T follicular helper cell (primary cell): ENCODE measurements at regions not wholly inside any gene's neighbourhood (a gene's known extent, or its start where the extent isn't known, plus 50 kb on each side); places are given as distances from the start of the nearest gene placed in this dataset.
"Not testable (repeated sequence)": the region's sequence is repeated elsewhere in the genome, so short reads cannot be mapped to it uniquely, and the experiment has no call there.

ENCODE experiments used
- DNase-seq: peaks from one replicate; pipeline ENCODE4 v3.0.0-alpha.2; 2020; ENCODE audit warnings: low read depth

DNA sequence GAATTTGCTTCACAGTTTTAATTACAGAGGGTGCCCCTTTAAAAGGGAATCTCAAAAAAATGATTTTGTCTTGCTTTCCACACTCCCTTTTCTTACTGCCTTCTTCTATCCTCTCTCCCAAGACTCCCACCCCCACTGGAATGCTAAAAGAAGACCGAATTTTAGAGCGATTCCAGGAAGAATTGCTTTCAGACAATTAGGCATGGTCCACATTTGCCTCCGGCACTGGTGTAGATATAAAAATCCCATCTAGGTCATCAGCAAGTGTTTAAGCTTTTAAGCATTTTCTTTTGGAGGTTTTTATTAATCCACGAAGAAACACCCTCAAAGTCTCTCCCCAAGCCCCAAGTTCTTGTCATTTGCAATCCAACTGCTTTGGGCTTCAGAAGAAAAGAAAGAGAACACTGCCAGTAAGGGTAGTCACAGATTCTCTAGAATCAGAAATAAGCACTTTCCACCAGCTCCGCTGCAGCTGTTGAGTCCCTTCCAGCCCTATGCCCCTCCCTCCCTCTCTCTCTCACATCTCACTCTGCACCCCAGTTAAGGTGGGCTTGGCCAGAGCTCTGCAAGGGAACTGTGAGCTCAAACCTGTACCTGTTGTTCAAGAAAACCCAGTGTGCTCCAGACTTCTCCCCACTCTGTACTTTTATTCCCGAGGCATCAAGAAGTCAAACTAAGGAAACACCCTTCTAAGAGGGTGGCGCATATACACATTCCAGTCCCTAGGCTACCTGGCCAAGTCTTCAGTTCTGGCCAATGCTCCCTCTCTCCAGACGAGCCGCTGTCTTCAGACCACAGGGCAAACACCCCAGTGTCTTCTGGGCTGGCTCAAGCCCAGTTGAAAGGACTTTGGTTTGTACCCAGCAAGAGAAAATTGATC lies 170.2 kb downstream of the RGS9 start:
- no peak for DNase-seq

DNA sequence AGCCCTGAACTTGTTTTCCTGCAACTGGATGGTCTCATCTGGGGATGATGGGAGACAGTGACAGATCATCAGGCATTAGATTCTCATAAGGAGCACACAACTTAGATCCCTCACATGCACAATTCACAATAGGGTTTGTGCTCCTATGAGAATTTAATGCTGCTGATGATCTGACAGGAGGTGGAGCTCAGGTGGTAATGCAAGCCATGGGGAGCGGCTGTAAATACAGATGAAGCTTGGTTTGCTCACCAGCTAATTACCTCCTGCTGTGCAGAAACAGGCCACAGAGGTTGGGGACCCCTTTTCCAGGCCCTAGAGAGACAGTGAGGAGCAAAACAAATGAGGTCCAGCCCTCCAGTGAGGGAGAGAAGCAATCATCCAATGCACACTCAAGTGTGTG lies 168.6 kb downstream of the RGS9 start:
- no peak for DNase-seq

DNA sequence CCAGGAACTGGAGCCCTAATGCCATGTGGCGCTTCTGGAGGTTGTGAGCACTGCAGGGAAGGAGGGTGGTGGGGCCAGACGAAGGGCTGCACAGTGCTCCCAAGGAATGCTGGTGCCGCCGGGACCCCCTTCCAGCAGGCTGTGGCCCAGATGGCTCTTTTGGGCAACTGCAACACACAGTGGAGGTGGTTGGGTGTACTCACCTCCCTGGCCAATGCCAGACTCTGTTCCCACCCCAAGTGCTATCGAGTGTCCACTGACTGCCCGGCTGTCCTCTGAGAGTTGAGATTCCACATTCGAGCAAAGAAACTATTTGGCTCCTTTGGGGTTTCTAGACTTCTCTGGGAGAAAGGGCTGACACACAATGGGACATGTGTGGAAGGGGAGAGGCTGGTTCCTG lies 167.9 kb downstream of the RGS9 start:
- no peak for DNase-seq

DNA sequence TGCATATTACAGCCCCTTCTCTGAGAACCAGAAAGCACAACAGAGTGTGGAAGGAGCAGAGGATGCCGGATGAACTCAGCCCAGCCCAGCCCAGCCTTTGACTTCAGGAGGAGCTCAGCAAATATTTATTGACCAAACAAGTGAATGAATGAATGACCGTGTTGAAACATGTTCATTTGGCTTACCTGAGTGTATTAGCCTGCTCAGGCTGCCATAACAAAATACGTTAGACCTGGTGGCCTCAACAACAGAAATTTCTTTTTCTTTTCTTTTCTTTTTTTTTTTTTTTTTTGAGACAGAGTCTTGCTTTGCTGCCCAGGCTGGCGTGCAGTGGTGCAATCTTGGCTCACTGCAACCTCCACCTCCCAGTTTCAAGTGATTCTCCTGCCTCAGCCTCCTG lies 164.7 kb downstream of the RGS9 start:
- not testable (repeated sequence) for DNase-seq

DNA sequence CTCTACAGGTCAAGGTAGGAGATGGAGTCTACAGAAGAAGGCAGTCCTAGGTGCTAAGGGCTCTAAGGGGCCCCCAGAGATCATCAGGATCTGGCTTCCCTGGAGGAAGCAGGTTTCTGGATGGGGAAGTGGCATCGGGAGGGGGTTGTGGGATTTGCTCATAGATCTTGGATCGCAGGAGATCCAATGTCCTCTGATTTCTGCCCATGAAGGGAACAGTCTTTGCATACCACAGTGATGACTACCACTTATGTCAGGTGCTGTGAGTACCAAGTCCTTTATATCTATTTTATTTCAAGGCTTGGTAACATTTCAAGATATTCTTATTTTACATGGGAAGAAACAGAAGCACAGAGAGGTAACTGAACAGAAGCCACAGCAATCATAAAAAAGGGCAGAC lies 164.0 kb downstream of the RGS9 start:
- no peak for DNase-seq

DNA sequence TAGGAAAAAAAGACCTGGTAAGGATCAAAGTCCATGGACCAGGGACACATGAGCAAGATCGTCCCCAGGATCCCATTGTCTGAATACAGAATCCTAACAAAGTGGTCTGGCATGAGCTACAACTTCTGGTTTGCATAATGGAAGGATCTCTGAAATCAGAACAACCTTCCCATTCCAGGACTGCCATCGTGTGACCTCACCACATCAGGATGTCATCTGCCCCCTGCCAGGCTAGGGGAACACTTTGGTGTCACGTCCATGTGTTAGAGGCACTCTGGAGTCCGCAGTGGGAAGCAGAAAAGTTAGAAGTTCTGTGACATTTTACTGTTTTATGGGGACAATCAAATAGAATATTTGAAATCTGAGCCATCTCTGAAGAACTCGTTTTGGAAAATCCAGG lies 160.7 kb downstream of the RGS9 start:
- no peak for DNase-seq

DNA sequence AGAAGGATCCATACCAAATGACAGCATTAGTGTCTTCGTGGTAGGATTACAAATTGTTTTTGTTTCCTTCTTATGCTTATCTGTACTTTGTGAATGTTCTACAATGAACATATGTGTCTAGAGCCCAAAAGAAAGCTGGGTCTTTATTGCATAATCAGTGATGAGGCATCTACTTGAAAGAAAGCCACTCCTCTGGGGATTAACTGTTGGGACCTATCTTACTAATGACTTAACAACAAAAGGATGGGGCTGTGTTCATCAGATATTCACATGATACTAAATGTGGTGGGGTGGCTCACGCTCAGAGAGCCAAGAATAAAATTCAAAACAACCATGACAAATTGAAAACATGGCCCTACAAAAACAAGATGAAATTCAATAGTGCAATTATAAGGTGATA lies 160.2 kb downstream of the RGS9 start:
- DNase-seq = no peak

DNA sequence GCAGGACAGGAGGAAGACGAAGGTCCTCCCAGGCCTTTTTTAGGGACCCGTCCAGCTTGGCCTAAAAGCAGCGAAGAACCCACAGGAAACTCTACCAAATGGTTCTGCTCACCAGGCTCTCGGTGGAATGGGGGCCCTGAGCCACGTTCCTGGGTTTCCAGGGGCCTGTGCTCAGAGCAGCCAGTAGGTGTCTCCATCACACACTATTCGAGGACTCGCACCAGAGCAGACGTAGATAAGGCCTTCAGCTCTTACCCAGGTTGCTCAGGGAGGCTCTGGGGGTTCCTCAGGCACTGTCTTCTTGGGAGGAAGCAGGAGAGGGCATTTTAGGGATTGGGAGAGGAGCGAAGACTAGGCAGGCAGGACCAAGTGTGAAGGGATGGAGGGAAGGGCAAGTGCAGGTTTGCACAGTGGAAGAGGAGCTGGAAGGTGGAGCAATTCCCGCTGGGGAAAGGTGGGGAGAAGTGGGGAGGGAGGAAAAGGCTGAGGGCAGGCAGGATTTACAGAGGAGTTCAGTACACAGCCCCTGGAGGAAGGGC lies 157.1 kb downstream of the RGS9 start:
- DNase-seq = peak; percentile 33

DNA sequence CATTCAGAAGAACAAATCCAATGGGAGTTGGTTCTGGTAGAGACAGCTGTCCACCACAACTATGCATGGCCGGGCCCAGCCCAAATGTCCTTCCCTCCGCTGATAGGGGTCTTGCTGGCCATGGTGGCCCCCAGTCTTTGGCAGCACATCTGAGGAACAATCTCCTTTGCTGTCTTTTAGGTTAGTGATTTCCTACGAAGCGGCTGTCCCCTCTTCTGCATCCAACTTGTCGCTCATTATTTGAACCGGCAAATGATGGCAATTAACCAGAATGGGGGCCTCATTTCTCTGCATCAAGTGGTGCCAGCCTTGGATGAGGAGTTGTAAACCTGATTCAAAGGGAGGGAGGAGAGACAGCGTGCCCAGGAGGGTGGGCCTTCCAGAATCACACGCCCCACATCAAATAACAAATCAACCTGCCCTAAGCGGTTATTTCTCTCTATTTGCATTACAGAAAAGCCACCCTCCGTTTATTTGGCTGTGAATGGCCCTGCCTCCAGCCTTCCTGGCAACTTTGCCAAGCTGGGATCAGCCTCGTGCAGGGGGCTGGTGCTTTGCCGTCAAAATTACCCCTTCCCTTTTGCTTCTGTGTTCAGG lies 156.5 kb downstream of the RGS9 start:
- no peak for DNase-seq

DNA sequence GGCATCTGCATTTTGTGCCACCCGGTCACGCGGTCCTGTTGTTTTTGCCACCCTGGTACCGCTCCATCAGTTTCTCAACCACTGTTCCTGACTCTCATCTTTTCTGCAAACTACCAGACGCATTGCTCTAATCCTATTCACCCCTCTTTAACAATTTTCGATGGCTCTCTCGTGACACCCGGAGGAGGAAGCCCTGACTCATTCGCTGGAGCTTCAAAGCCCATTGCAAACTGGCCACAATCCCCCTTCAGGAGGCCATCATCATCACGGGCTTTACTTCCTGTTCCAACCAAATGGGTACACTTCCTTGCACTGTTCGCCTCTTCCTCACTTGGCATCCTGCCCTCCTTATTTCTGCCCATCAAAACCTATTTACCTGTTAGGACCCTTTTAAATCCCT lies 155.3 kb downstream of the RGS9 start:
- no peak for DNase-seq

DNA sequence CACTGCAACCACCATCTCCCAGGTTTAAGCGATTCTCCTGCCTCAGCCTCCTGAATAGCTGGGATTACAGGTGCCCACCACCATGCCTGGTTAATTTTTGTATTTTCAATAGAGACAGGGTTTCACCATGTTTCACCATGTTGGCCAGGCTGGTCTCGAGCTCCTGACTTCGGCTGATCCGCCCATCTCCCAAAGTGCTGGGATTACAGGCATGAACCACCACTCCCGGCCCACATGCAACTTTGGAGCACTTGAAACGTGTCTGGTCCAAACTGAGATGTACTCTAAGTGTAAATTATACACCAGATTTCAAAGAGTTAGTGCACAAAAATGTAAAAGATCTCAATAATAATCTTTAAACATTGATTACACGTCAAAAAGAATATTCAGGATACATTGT lies 154.1 kb downstream of the RGS9 start:
- not testable (repeated sequence) for DNase-seq

DNA sequence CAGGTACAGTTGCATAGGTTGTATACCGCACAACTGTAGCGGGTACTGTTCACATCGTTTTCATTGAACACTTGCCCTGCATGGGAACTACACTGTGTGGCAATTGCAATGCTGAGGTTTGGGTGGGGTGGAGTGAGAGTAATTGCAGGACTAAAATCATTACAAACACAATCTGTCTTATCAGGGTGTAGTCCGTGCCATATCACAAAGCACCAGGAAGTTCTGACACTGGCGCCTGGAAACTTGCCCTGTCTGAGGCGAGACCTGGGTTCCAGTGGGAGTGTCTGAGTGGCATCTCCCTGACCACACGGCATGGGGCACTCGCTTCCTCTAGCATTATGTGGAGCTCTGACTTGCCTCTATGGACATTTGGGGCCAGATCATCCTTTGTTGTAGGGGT lies 153.4 kb downstream of the RGS9 start:
- no peak for DNase-seq

DNA sequence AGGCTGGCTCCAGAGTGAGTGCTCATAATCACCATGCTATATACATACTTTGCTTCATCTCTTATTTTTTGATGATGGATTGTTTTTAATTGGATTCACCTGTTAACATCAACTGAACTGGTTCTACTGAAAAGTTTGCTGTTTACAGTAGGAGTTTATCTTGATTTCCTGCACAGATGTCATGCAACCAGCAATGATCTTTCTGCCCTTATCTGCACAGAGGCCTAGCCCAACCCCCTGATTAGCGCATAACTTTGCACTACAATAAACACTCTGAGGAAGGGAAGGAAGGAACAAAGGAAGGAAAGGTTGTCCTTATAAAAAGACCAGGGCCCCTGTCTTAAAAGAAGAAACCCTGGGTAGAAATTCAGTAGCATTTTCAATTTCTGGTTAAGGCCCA lies 152.9 kb downstream of the RGS9 start:
- DNase-seq = no peak

DNA sequence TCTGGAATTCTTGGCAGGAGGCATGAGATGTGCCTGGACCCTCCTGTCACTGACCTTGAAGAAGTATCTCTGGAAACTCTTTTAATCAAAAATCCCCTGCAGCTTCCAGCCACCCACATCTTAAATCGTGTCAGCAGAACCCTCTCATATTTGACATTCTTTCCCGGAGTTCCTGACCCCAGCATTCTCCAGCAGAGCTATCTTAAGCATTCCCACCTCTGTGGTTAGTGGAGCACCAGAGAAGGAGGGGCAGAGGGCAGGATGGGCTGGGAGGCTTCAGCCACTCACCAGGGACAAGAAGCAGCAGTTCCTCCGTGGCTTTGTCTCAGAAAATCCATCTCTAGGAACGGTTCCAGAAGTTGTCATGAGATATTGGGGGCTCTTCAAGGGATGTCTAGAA lies 149.9 kb downstream of the RGS9 start:
- DNase-seq = no peak

DNA sequence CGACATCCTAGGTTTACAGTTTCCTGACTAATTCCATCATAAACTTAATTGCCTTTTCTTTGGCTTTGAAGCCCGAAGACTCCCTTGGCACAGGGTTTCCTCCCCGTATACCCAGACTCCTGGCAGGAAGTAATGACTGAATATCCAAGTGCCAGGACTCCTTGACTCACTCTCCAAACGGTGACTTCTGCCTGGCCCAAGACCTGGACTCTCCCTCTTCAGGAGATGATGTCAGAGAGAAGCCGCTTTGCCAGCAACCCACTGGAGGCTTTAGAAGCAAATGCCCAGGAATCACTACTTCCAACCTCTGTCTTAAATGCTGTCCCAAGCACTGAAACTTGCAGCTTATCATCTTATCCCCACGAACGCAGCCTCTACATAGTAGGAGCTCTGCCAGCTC lies 146.5 kb downstream of the RGS9 start:
- DNase-seq = no peak

DNA sequence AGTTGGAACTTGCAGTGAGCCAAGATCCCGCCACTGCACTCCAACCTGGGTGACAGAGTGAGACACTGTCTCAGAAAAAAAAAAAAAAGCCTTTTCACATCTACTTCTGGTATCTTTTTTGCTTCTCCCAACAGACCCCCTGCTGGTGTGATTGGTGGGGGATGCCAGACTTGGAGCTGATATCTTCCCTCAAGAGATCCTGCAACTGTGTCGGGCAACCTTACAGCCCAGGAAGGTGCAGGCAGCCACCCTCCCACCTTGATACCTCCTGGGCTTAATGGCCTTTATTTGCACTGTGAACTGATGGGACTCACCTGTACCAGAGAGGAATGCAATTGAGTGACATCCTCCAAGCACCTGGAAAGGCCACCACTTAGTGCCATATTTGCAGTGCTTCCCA lies 142.3 kb downstream of the RGS9 start:
- DNase-seq = no peak

DNA sequence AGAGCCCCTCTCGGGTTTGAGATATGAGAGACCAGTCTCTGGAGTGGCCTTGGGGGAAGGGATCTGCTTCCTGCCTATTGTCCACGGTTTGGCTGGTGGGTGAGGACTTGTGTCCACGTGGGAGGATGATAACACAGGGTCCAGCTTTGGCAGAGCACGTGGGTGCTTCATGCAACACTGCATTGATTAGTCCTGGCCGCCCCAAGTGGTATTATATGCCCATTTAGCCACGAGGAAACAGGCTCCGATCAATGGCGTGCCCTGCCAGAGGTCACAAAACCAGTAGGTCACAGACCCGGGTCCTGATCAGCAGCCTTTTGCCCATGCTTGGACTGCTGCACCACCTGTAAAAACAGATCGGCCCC lies 141.6 kb downstream of the RGS9 start:
- no peak for DNase-seq

DNA sequence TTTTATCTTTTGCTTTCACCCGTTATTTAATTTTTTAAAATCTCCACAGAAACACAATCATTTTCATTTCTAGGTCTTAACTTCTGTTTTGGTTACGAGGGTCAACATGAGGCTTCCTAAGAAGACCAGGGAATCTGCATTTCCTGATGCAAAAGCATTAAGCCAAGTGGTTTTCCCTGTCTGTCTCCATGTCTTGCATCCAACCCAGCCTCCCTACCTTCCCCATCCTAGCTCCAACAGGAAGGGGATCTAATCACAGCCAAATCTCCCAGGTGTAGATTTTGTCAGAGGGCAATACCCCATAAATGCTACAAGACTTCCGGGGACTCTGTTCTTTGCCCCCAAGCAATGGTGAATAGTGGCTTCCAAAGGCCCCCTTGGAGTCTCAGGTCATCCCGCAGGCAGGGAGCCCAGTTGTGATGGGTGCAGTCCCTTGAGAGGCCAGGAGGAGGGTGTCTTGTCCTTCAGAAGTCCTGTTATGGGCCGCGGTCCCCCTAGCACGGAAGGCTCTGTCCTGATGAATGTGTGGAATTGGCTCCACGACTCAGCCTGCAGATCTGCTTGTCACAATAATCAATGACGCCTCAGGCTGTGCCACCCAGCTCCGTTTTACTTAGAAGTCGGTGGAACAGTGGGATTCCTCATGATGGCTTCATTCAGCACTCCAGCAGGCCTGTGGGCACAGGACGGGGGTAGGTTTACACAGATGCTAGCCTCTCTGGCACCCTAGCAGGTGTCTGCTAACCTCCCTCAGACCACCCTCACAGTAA lies 141.1 kb downstream of the RGS9 start:
- DNase-seq = peak; percentile 6

DNA sequence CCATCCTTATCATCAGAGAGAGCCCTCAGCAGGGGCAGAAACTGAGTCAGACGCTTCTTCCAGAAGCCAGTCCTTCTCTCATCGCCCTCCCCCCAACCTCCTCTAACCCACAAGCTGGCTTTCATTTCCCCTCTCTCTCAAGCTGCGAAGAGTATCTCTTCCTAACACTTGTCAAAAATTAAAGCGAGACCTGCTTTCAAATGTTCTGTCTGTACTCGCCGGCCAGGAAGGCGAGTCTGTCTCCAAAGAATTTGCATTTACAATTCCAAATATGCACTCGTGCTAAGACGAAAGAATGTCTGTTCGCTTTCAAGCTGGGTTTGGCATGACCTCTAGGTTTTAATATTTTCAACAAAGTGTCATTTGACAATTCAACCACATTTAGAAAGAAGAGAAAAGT lies 140.4 kb downstream of the RGS9 start:
- no peak for DNase-seq
